Anterior cingulate cortex (tissue), 58 donors: ENCODE measurements at regions not wholly inside any gene's neighbourhood (a gene's known extent, or its start where the extent isn't known, plus 50 kb on each side); places are given as distances from the start of the nearest gene placed in this dataset.

Experiments
- DNase-seq, 58 donors: peaks; one replicate each; lab custom pipeline; 2025; lab: John Stamatoyannopoulos, UW

DNA sequence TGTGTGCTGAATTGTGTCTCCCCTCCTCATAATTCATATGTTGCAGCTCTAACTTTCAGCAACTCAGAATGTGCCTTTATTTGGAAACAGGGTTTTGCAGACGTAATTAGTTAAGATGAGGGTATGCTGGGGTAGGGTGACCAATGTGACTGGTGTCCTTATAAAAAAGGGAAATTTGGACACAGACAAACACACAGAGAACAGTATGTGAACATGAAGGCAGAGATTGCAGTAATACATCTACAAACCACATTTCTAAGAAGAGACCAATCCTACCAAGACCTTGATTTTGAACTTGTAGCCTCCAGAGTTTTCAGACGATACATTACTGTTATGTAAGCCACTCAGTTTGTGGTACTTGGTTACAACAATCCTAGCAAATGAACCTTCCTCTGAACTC, 817.8 kb downstream of the TUSC7 start:
- DNase-seq = no peak

DNA sequence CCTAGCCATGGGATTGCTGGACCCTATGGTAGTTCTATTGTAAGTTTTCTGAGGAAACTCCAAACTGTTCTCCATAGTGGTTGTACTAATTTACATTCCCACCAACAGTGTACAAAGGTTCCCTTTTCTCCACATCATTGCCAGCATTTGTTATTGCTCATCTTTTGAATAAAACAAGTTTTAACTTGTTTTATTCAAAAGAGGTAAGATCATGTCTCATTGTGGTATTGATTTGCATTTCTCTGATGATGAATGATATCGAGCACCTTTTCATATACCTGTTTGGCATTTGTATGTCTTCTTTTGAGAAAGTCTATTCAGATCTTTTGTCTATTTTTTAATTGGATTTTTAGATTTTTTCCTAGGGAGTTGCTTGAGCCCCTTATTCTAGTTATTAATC, 819.1 kb downstream of the TUSC7 start:
- no peak for DNase-seq

DNA sequence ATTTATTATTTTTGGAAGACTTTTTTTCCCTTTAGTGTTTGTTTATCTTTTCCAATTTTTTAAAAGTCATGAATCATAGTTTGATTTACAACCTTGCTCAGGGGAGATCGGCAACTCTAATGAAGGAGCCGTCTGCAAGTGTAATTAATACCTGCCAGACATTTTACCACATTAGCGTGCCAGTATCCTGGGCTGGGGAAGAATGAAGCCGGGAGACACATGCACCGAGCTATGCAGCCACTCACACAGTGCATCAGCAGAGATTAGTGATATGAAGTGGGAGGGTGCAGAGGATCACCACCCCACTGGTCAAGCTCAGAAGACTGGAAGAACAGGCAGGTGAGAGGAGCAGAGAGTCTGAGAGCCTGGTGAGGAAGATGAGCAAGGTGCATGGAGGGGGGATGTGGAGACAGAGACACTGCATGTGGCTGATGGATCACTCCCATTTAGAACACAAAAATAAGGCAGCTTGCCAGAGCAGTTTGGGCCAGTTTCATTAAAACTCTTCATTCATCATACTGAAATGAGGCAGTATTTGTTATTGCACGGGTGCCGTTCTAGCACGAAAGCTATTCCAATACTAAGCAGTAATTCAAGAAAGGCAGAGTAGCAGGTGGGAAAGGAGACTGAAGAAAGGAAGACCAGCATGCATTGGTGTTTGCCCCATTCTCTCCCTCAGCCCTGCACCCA, 821.6 kb downstream of the TUSC7 start:
- DNase-seq = peak in 1 of 58 donors; percentile 37

DNA sequence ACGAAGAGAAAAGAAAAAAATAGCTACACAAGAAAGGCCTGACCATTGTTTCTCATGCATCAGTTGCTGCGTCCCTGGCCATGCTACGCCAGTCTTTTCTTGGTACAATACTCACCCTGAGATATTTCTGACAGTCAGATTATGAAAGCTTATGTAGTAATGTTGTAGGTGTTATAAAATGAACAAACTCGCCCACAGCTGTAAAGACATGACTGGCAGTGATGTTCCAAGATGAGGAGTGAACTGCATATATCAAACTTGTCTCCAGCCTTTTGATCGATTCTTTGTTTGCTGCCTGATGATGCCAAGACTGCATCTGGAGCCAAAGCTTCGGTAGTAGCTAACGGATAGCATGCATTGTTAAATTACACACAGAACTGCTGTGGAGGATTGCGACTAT, 822.7 kb downstream of the TUSC7 start:
- DNase-seq = peak in 3 of 58 donors; percentile 13 to 25 (median 18)

DNA sequence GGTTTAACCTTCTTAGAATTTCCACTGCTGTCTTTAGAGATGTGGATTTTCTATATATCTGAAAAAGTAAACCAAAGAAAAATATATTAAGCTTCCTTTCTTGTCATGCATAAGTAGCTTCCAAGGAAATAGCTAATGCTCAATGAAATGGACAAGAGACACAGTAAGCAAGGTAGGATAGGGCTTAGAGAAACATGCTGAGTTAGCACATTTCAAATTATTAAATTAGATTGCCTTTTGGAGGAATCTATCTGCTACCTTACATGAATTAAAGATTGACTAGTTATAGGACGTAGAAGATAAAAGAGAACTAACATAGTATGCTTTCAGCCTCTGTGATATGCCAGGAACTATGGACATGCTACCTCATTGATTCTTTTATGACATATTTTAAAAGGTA, 824.6 kb downstream of the TUSC7 start:
- no peak for DNase-seq

DNA sequence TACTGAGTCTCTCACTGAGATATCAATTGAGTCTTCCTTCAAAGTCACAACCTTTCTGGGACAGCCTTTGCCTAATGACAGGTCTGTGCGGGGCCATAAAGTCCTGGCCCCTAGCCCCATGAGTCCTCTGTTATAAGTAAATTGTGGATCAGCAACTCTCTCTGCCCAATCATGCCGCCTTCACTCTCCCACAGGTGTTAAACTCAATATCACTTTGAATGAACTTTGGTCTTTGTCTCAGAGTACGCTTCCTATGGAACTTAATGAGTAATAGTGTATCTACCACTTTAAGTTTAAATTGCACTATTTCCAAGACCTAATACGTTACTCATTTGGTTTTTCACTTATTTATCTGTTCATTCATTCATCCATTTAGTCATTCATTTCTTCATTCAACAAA, 826.4 kb downstream of the TUSC7 start:
- no peak for DNase-seq

DNA sequence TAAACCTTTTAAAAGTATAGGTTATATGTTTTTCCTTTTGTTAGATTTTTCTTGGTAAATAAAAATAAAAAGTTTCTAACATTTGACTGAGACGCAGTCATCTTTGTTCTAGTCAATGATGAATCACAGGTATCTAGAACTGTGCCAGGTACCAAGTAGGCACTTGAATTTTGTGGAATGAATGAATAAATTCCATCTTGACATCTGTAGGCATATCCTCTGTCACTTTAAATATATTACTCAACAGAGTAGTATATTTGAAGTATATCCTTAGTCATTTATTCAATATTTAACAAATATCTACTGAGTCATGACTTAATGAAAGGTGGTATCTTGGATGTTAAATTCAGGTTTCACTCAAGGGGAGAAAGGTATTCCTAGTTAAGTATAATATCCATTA, 828.4 kb downstream of the TUSC7 start:
- DNase-seq = no peak

DNA sequence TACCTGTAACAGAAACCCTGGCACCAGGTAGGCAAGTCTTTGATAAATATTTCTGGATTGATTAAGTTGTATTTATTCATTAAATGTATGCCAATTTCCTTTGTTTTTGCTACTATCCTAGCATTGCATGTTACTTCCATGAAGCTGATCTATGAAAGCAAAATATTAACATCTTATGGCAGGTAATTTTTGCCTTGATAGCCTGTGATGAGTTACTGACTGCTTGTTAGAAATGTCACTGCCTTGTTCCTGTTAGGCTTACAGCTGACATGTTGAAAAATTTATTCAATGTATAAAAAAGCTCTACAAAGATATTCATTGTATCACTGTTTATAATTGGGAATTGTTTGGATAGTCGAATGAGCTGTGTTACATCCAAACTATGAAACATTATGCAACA, 830.1 kb downstream of the TUSC7 start:
- DNase-seq = no peak

DNA sequence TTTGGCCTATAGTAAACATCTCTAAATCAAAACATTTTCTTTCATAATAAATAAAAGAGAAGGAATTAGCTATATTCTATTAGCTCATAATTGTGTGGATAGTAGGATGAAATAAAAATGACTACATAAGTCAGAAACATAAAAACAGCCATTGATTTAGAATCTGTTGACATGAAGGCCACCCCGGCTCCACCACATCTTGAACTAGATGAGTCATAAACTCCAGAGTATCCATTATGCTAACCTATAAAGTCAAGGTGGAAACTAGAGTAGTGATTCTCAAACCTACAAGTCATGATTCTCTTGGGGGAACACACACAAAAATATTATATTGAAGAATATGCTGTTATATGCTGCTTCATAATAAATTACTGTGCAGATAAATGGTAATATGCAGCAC, 831.0 kb downstream of the TUSC7 start:
- DNase-seq = no peak

DNA sequence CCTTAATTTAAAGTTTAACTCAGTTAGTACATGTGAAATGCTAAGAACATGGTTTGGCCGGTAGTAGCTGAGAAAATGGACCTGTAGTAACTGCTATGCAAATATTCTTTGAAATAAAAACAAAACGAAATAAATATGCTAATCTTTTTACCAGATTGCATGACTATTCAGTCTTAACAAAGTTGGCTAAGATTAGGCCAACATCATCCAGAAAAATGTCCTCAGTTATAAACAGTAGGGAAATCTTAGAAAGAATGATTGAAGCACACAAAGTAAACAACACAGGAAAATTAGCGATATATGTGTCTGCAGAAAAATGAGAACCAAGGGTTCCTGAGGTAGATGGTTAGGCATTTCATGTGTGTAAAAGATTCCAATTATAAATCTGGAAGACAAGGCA, 832.1 kb downstream of the TUSC7 start:
- no peak for DNase-seq

DNA sequence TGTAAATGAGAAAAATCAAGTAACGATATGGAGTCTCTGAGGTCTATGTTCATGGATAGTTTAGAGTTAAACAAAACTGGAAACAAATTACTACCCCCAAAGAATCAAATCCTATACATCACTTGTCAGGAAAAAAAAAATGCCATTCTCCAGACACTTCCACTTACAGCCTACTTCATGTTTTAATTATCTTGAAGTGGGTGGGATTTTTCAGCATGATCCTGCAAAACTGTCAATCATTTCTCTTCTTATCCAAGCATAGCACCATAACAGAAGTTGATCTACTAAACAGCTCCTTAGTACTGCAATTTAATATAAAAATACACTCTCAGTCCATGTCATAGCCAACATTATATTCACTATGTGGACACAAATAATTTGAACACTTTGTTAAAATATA, 833.9 kb downstream of the TUSC7 start:
- no peak for DNase-seq

DNA sequence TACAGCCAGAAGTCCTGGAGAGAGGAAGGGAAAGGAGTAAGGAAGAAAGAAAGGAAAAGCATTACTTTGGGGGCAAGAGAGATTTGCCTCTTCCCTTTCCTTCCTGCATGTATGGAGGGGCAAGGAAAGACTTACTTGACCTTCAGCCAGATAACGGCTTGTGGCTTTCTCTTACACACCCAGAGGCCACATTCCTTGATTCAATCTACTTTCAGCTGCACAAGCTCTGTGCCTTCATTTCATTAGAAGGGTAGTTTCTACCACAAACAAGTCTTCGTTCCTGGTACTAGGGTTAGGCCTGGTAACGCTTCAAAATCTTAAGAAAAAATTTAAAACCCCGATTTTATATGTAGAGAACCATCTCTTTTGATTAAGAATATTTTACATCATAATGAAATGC, 835.9 kb downstream of the TUSC7 start:
- no peak for DNase-seq

DNA sequence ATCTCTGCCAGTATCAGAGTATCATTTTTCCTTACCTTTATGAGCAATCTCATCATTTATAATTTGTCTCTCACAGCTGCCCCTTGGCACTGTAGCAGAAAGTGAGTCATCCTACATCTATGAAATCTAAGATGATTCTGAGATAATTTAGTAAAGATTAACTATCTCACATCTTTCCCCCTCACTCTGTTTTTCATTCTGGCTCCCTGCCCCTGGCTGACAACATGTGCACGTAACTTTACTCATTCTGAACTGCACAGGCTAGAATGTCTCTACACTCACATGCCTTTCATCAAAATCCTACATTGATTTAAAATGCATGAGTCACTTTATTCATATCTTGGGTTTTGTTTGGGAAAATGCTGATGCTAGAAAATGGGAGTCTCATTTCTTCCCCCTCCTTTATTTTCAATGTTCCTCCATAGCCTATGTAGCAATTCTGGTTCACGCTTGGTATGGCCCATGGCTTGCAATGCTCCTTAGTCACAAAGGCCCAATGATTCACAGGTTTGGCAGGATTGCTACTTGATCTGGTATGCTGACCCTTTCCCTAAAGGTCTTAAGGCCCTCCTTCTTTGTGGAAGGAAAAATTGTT, 838.5 kb downstream of the TUSC7 start:
- no peak for DNase-seq

DNA sequence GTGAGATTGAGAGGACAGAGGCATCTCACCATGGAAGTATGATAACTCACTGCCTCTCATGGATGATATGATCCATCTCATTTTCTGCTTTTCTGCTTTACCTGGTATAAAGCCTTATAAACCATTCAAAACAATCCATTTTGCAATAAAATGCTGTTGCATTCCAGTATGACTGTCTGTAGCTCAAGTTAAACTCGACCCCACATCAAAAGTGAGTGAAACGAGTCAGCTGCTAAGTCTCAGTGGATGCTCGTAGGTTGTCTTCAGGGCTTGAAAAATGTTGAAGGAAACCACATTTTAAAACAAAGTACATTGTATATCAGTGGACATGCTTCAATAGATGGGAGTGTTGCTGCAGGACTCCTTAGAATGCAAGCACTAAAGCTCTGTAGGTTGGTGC, 839.0 kb downstream of the TUSC7 start:
- DNase-seq = no peak

DNA sequence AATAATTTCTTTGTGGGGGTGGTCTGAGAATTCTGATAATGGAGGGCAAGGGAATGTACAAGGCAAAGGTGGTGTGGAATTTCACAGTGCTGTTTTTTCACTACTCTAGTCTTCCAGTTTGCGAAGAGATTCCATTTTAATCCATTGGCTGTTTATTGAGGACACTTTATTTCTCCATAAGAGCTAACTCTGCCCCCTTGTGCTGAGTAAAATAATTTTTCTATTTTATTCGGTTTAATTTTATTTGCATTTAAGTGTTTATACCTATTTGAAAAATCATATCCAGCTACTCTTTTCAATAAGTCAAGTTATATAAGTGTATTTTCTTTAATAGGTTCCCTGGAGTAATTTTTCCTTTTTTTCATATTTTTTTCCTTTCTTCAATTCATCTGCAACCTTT, 840.1 kb downstream of the TUSC7 start:
- no peak for DNase-seq

DNA sequence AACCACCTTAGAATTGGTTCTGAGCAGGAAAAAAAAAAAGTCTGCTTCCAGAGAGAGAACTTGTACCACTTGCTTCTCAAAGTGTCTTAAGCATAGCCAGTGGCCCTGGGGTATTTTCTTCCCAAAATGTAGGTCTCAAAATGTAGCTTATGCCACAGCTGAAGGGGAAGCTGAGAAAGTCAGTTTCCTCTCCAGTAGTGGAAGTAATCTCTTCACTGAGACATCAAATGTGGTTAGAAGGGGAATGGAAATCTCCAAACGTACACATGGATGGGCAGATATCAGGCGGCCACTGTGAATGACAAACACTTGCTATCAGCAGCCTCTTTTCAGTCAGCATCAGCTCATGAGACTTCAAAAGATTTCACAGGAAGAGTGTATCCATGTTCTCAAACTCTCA, 841.2 kb downstream of the TUSC7 start:
- DNase-seq = no peak

DNA sequence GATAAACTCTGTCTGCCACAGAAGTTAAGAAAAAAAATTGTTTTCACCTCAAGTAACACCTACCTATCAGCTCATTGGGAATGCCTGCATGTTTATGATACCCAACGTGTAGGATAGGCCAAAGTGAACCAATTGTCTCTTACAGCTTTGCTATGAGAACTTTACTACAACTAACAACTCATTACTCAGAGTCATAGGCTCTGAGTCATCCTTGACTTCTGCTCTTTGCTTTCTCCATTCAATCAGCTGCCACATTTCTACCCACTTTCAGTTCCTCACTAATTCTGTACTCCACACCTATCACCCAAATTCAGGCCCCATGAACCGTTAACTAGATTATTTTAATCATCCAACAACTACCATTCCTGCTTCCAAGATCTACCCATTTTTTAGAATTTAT, 843.9 kb downstream of the TUSC7 start:
- no peak for DNase-seq

DNA sequence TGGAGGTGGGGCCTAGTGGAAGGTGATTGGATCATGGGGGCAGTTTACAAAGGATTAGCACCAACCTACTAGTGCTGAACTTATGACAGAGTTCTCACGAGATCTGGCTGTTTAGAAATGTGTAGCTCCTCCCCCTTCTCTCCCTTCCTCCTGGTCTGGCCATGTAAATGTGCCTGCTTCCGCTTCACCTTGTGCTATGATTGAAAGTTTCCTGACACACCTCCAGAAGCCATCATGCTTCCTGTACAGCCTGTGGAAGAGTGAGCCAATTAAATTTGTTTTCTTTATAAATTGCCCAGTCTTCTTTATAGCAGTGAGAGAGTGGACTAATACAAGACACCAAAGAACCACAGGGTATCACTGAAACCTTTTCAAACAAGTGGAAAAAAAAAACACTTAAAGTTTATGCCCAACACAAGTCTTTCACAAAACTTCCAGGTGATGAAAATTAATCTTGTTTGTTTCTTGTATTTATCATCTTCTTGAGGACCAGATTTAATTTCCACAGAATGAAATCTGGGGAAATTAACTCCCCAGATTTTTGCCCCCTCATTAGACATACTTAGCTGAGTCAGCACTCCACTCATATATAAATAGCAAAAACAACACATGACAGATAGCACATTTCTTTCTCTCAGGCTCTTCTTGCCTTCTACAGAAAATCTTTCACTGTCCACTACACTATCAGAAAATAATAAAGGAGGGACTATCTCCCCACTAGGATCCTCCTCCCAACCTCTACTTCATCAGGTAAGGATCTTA, 847.2 kb downstream of the TUSC7 start:
- no peak for DNase-seq

DNA sequence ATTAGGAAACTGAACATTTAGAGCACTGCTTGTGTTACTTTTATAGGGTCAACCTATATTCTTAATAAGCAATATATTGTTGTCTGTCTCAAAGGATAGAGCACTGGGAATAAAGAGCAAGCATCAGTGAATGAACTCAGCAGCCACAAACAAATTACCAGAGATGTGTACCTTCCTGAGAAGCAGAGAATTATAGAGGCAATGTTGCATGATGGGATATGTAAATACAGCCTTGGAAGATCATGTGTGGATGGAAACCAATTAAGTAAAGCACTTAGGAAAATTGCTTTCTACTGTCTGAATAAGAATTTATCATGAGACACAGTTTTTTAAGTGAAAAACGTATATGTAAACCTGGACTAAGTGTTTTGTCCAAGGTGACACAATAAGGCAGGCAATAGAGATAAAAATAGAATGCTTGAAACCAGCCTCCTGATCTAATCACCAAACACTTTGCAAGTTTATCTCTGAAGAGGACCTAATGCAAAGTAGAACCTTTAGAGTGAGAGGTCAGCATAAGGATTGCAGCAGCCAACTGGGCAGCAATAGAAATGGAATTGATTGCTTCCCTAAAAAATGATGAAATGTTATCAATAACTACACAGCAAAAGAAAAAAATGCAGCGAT, 848.0 kb downstream of the TUSC7 start:
- DNase-seq = no peak

DNA sequence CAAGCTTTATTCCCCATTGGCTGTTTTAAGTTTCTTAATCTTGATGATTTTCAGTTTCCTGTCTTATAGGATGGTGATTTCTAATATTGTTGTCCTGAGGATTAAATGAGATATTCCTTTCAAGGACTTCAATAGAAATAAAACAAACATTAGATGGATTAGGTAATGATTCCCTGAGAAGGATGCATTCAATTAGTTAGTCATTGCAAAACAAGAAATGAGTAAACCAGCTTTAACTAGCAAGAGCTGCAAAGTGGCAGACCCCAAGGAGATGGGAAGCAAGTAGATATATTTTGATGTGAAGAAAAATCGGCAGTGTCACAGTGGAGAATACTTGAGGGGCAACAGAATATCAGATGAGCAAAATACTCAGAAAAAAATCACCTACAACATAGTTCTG, 849.1 kb downstream of the TUSC7 start:
- DNase-seq = no peak

DNA sequence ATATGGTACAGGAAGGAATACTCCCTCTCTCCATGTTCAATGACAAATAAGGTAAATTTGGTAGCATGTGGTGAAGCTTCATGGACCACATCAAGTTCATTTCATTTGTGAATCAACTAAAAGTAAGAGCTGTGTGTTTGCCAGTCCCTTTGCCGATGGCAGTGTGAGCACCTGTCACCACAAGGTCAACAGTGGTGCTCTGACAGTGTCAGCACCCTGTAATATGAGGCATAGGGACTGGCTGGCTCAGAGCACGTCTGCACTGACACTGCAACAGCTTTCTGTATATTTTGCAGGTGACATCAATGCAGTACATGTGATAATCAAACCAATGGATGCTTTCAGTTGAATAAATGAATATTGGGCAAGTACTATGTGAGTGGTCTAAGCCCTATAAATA, 852.4 kb downstream of the TUSC7 start:
- no peak for DNase-seq

DNA sequence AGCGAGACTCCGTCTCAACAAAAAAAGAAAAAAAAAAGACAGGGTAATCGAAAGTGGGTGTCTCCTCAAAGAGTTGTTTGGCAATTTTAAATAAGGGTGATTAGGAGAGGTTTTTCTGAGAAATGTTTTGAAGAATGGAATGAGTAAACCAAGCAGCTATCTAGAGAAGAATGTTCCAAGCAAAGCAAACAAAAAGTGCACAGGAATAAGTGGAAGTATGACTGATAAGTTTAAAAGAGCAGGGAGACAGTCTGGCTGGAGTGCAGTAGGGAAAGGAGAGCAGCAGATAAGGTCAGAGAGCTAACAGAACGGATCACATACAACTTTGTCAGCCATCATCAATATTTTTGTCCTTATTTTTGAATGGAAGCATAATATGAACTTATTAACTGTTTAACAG, 853.5 kb downstream of the TUSC7 start:
- no peak for DNase-seq
